ENCODE measurements at regions not wholly inside any gene's neighbourhood (a gene's known extent, or its start where the extent isn't known, plus 50 kb on each side); places are given as distances from the start of the nearest gene placed in this dataset.
"Not testable (repeated sequence)": the region's sequence is repeated elsewhere in the genome, so short reads cannot be mapped to it uniquely, and the experiment has no call there.

DNA sequence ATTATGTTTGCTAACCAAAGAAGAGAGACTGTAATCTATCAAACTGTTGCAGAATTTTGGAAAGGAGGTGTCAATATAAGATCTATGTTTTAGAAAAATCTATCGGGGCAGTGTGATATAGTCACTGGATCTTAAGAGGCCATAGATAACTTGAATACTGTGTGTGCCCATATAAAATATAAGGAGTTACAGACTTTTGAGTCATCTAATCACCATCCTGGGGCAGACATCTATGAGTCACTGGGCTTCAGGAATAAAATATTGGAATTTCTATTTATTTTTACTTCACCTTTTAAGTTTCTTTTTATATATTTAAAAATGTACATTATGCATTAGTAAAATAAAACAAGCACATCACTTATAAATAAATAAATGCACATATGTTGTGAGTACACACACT lies 509.3 kb upstream of the MAN1A1 start:
- DNase-seq: no peak

DNA sequence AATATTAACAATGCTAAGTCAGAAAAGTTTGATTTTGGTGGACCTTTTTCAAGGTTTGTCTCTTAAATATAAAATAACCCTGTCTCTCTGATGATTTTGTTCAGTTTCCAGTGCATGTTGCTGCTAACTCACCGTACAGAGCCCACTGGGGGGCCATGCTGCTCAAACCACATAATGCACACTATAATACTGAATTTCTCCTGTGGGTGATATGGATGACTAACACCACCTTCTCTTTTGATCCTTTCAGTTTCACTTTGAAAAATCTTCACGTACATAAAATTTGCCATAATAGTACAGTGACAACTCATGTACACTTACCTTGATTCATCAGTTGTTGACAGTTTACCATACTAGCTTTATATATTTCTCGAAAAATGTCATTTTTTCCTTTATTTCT lies 506.6 kb upstream of the MAN1A1 start:
- no peak for DNase-seq

DNA sequence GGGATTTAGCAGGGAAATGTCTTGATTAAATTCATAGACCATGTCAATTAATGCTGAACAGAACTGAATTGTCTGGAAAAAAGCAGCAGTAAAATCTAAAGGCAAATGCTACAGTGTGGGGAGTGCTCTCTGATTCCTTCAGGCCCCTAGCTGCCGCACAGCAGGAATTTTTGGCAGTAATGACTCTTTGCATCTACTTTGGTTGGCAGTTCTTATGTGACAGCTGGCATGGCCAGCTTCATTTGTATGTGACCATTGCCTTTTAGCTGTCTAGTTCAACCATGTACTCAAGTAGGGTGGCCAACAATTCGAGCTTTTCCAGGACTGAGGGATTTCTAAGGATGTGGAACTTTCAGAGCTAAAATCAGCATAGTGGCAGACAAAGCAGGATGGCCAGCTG lies 499.1 kb upstream of the MAN1A1 start:
- no peak for DNase-seq

DNA sequence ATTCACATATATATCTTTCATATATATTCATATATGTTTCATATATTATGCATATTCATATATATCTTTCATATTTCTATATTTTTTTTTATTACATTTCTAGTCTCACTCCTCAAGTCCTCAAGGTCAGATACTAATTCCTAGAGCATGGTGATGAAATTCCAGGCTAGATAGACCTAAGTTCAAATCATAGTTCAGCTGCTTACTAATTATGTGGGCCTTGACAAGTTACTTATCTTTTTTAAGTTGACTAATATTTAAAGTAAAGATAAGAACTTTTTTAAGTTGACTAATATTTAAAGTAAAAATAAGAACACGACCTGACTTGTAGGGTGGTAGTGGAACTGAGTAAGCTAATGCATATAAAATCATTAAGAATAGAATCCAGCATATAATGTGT lies 495.6 kb upstream of the MAN1A1 start:
- DNase-seq: no peak

DNA sequence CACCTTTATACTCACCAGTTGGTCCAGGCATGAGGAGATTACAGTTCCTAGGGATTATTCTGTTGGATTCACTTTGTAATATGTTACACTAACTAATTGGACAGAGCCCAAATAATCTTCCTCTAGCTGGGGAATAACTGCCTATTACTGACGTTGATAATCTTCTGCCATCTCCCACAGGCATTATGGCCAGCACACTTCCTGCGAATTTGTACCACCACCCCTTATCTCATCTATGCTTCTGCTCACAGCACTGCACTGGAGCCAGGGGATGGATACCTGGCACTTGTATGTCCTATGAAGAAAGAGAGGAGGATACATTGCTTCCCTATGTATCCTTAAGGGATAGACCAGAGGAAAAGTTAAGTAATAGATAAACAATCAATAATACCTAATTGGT lies 494.8 kb upstream of the MAN1A1 start:
- no peak for DNase-seq

DNA sequence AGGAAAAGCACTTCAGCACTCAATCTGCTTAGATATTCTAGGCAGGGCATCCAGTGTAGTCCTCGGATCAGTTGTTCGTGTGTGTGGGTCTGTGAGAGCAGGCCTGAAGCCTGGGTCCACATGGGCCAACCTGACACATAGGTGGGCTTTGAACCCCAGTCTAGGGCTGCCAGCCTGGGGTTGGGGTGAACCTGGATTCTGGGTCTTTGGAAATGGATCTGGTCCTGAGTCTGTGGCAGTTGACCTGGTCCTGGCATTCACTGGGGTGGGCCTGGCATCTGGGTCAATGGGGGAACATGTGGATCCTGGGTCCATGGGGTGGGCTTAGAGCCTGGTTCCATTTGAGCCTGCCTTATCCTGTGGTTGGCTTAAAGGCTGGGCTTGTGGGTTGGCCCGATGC lies 492.6 kb upstream of the MAN1A1 start:
- DNase-seq: no peak

DNA sequence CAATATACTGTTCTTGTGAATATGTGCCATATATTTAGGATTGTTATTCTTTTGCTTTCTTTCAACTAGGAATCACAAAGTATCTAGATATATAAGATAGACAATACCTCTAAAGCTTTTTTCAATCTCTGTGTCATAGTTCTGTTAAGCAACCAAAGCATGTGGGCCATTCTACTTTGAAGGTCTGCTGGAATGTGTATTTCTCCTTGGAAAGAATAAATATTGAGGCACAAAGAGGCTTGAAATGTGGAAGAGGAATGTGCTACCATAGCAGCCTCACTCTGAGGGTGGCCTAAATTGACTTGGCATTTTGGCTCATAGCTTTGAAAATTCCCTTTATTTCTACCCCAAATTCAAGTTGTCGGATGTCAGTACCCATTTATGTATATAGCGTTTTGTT lies 488.5 kb upstream of the MAN1A1 start:
- DNase-seq: no peak

DNA sequence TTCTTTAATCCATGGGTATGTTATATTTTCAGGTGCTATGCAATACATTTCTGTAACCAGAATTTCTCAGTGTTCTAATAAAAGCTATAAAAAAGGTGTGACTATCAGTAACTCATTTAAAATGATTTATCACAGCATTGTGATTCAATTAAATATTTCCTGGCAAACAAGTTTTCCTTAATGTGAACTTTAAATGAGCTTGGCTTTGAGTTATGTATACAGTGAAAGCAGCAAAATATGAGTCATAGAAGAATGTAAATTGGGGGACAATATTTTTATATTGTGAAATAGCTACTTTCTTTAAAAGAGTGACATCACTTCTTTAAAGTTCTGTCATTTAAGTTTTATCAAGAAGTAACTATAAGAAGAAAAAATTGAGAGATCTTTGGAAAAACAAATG lies 484.9 kb upstream of the MAN1A1 start:
- DNase-seq: no peak

DNA sequence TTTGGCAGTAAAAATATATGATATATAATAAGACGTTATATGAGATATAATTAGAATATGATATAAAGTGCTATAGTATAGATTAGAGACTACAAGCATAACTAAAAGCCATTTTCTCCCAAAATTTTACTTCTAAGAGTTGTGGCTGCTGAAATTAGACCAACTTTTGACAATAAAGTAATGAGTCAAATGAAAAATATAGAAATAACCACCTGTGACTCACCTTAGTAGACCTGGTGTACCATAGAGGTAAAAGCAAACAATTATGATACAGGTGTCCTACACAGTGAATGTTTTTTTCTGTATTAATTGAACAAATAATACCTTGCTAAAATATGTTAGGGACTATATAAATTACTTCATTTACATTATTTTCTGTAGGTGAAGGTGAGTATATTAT lies 482.9 kb upstream of the MAN1A1 start:
- no peak for DNase-seq

DNA sequence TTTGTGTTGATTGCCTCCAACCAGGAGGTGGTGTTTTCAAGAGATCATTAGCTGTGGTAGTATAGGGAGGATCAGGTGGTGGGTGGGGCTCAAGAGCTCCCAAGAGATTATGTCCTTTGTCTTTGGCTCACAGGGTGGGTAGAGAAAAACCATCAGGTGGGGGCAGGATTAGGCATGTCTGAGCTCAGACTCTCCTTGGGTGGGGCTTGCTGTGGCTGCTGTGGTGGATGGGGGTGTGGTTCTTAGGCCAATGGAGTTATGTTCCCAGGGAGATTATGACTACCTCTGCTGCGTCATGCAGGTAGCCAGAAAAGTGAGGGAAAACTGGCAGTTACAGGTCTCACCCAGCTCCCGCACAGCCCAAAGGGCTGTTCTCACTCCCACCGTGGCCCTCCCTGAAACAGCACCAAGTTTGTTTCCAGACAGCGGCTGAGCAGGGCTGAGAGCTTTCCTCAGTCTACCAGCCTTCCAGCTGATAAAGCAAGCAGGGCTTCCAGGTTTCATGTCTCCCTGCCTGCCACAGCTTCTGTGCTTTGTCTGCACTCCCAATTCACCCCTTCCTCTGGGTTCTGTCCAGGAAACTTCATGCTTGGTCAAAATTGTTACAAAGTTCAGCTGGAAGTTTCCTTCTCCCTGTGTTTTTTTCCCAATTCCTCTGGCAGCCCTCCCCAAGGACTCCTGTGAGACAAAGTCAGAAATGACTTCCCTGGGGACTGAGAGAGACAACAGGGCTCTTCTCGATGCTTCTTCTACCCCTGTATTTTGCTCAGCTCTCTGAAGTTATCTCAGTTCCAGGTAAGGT lies 481.1 kb upstream of the MAN1A1 start:
- no peak for DNase-seq

DNA sequence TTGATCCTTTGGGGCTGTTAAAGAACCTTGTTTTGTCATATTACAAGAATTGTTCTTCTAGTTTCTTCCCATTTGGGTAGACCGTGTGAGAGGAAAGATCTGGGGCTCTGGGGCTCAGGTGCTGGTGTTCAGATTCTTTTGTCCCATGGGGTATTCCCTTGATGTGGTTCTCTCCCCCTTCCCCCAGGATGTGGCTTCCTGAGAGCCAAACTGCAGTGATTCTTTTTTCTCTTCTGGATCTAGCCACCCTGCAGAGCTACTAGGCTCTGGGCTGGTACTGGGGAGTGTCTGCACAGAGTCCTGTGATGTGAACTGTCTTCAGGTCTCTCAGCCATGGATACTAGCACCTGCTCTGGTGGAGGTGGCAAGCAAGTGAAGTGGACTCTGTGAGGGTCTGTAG lies 480.5 kb upstream of the MAN1A1 start:
- no peak for DNase-seq

DNA sequence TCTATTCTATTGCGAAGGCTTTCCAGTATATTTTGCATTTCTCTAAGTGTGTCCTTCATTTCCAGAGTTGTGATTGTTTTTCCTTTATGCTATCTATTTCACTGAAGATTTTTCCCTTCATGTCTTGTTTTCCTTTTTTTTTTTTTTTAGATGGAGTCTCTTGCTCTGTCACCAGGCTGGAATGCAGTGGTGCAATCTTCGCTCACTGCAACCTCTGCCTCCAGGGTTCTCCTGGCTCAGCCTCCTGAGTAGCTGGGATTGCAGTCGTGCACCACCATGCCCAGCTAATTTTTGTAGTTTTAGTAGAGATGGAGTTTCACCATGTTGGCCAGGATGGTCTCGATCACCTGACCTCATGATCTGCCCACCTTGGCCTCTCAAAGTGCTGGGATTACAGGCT lies 479.9 kb upstream of the MAN1A1 start:
- not testable (repeated sequence) for DNase-seq

DNA sequence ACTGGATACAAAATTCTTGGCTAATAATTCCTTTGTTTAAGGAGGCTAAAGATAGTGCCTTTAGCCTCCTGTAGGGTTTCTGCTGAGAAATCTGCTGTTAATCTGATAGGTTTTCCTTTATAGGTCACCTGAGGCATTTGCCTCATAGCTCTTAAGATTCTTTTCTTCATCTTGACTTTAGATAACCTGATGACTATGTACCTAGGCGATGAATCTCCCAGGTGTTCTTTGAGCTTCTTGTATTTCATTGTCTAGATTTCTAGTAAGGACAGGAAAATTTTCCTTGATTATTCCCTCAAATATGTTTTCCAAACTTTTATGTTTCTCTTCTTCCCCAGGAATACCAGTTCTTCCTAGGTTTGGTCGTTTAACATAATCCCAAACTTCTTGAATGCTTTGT lies 479.4 kb upstream of the MAN1A1 start:
- DNase-seq: no peak

DNA sequence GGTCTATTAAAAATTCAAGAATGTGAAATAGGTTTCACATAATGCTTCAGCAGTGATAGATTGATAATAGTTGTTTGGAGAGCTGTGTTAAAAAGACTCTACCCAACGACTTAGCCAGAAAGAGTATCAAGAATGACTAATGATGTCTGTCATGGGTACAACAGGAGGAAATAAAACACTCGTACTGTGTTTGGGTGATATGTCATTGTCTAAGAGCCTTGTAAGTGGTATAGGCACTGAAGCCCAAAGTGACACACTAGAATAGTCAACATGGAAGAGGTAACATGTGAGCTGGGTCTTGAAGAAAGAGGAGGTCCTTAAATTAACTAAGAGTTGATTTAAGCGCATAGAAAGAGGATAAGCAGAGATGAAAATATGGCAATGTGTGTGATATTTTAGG lies 471.8 kb upstream of the MAN1A1 start:
- no peak for DNase-seq

DNA sequence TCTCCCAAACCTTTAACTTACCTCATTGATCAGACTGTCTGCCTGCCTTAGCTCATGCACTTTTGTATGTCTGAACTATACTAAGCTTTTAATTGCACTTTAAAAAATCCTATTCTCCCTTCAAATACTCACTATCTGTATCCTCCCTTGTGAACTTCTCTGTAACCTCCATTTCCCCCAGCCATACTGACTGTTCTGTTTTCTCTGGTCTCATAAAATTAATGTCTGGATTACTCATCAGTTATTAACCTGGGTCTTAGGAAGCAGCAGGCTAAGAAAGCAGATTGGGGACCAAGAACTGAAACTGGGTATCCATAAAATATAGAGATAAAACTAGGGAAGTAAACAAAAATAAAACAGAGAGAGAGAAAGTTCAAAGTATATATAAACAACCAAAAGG lies 469.3 kb upstream of the MAN1A1 start:
- DNase-seq: no peak

DNA sequence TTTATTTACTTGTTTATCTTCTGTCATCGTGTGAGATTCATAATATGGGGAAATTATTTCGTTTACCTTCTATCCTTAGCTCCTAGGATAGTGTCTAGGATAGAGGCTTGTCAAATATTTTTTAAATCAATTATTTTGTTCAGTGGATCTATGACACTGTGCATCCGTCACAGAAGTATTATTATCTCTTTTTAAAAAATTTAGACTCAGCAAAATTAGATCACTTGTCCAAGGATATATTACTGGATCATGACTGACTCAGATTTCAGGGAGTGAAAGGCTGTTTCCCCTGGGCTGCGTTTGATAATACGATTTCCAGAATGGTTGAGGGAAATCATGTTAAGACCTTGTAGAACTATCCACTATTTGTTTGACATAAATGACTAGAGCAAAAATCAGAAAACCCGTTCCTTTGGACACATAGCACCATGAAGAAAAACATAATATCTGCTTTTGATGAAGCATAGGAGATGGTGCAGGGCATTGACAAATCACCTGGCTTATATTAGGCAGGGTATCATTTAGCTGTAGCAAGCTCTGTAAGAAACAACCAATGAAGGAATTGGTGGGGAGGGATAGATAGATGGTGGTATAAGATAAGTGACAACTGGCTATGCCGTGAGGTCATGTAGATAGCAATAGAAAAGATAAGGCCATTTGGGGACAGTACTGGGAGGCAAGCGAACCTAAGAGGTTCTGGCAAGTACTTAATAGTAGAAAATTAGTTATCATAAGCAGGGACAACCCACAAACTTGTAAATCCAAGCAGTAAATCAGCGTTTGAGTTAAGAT lies 465.2 kb upstream of the MAN1A1 start:
- no peak for DNase-seq

DNA sequence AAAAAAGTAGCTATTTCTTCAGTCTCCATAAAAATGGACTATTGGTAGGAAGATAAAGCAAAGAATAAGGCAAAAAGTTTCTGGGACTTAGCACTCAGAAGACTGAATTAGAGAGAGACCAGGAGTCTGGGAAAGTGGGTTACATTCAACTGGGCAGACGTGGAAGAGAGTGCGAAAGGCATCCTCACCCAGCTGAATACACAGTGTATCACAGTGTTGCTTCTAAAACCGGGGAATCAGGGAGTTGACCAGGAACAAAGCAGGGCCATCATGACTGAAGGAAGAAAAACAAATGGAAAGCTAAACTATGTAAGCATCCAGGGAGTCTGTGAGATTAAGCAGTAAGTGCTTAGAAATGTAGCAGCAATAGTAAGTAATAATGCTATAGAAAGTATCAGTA lies 452.9 kb upstream of the MAN1A1 start:
- DNase-seq: no peak

DNA sequence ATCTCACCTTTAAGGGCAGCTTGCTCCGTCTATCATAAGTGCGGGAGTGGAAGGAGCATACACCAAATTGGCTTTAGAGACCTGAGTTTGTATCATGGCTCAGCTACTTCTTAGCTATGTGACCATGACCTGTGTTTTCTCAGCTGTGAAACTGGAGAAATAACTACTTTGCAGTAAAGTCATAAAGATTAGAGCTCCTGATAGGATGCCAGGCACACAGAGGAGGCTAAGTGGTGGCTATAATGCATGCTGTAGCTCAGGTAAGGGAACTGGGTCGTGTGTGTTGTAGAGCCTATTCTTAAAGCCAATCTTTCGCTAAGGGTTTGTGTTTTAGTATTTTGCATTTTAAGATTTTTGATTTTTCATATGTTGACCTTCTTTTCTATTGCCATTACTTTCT lies 451.5 kb upstream of the MAN1A1 start:
- no peak for DNase-seq

DNA sequence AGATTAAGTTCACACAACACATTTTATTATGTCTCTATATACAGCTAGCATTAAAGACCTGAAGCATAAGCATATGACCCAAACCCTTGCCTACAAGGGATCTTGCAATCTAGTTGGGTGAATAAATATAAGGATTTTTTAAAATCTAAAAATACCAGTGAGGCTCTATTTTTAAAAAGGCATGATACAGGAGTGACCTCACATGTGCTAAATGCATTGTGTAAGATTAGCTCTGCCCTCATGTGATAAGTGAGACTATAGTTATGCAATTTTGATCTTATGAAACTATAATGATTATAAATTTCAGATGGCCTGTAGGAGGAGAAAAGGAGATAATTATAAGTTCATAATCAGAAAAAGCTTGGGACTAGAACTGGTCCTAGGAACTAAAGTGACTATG lies 451.0 kb upstream of the MAN1A1 start:
- DNase-seq: no peak

DNA sequence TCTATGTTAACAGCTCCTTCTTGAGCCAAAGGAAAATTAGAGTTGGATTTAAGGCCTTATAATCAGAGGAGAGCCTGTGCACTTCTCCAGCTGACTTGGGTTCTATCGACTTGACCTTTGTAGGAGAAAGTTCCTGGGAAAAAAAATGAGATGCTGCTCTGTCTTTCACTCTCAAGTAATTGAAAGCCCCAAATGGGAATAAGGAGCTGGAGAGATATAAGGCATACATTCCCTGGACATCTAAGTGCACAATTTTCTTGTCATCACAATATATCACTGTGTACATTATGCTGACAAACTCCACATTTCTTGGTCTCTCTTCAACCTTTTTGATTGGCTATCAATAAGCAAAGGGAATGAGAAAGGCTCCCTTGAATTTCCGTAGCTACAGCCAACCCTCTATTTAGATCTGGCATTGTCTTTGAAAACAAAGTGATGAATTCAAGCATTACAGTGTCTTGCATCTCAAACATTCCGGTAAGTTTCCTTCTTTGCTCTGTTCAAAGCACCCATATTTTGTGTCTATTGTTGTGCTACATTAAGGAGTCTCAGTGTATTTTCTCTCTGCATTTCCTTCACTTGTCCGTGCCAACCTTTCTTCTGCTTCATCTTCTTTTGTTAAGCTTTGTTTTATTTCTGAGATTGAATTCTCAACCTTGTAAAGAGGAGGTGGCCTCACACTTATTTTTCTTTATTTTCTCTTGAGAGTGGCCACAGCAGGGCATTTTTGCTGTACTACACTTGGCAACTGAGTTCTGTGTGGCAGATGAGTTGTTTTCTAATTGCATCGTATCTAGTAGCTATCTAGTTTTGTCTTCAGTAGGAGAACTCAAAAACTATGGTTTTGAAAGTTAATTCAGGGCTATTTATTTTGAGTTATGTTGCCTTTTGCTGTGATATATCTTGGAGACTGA lies 450.3 kb upstream of the MAN1A1 start:
- DNase-seq: no peak

DNA sequence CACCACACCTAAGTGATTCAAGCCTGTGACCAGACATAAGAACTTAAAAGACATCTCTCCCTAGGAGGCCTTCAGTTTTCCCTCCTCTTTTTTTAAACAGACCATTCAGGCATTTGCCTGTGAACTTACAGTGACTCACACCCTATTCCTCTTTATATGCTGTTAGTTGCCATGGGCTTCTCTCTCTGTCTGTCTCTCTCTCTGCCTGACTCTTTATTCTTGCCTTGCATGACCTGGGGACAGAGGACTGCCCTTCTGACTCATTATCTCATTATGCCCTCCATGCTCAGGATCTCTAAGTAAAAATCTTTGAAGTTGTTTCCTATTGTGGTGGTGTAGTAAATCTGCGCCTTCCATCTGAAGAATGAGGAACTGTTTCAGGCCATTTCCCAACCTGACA lies 442.2 kb upstream of the MAN1A1 start:
- no peak for DNase-seq

DNA sequence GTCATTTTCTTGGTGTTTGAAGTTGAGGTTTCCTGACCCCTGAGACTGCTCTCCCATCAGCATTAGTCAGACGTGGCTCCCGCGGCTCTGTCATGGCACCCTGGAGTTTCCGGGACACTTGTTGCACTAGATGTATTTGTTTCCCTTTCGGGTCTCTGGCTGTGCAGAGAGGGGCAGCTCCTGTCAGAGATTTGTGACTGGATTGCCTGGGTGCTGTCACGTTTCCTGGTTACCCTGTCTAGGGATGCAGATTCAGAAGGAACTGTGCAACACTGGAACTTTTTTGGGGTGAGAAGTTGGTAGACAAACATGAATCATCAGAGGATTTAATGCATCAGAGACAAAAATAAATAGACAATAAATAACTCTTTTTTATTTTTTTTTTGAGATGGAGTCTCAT lies 431.8 kb upstream of the MAN1A1 start:
- DNase-seq: no peak

DNA sequence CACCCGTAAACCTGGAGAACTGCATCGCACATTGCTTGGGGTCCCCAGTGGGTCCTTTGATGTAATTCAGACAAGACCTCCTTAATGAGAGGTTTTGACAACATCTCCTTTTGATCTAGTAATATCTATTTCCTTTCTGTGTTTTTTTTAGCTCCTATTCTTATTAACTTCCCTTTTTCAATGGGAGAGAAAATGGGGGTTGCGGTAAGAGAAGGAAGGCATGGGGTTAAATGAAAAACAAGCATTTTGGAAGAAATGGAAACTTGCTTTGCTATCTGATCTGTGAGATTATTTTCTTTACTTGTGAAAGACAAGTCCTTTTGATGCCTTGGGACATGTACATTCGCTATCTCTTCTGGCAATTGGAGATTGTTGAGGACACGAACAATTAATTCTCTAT lies 418.6 kb upstream of the MAN1A1 start:
- no peak for DNase-seq
